Small intestine (tissue), 7 donors: ENCODE measurements at regions not wholly inside any gene's neighbourhood (a gene's known extent, or its start where the extent isn't known, plus 50 kb on each side); places are given as distances from the start of the nearest gene placed in this dataset.

Experiments
- DNase-seq, 2 donors: peaks; one replicate each; pipeline versions ENCODE4 v3.0.0 to v3.0.0-alpha.2; 2013
- FAIRE-seq: peaks from 2 replicates; lab custom pipeline; 2012; peaks lifted over from hg19 to GRCh38; lab: Jason Lieb, UNC
- H3K27ac ChIP-seq, 3 donors: one replicate each; pipeline ENCODE4 v1.5.1; 2013; ENCODE audit warnings: low read length in 2 of 3, mild to moderate bottlenecking in 2 of 3, control low read depth in 1 of 3, inconsistent platforms in 1 of 3, low read depth in 1 of 3, moderate library complexity in 1 of 3
- H3K27me3 ChIP-seq, 3 donors: one replicate each; pipeline ENCODE4 v1.6.1; 2013; ENCODE audit warnings: low read length in 3 of 3, inconsistent platforms in 1 of 3; ENCODE audit not compliant: control insufficient read depth in 3 of 3, insufficient read depth in 3 of 3
- H3K36me3 ChIP-seq, 3 donors: one replicate each; pipeline ENCODE4 v1.6.1; 2013; ENCODE audit warnings: low read length in 3 of 3, inconsistent platforms in 1 of 3, low read depth in 1 of 3, mild to moderate bottlenecking in 1 of 3, moderate library complexity in 1 of 3; ENCODE audit not compliant: control insufficient read depth in 3 of 3, insufficient read depth in 2 of 3
- H3K4me1 ChIP-seq, 3 donors: one replicate each; pipeline ENCODE4 v1.6.1; 2013; ENCODE audit warnings: low read length in 2 of 3, inconsistent platforms in 1 of 3, low read depth in 1 of 3, mild to moderate bottlenecking in 1 of 3, moderate library complexity in 1 of 3; ENCODE audit not compliant: control insufficient read depth in 3 of 3, insufficient read depth in 2 of 3
- H3K4me3 ChIP-seq, 3 donors: one replicate each; pipeline ENCODE4 v1.5.1; 2013; ENCODE audit warnings: low read length in 3 of 3, control low read depth in 1 of 3, inconsistent platforms in 1 of 3, low read depth in 1 of 3, mild to moderate bottlenecking in 1 of 3, moderate library complexity in 1 of 3
- H3K9me3 ChIP-seq, 2 donors: one replicate each; pipeline ENCODE4 v1.6.1; 2013; ENCODE audit warnings: low read depth in 1 of 2, low read length in 1 of 2; ENCODE audit not compliant: control insufficient read depth in 2 of 2, insufficient read depth in 1 of 2
- WGBS, 3 donors: extraction: QIAGEN DNeasy Blood & Tissue Kit; methylation state at CpG; one replicate each; pipeline ENCODE4 v1.1.7; 2013; 5-methylcytosine and 5-hydroxymethylcytosine counted together
- donor health status: healthy with polysubstance abuse.
- donor health status: control.
- donor health status: control.
- donor health status: Bipolar disorder and iron deficiency.
- donor health status: healthy.

DNA sequence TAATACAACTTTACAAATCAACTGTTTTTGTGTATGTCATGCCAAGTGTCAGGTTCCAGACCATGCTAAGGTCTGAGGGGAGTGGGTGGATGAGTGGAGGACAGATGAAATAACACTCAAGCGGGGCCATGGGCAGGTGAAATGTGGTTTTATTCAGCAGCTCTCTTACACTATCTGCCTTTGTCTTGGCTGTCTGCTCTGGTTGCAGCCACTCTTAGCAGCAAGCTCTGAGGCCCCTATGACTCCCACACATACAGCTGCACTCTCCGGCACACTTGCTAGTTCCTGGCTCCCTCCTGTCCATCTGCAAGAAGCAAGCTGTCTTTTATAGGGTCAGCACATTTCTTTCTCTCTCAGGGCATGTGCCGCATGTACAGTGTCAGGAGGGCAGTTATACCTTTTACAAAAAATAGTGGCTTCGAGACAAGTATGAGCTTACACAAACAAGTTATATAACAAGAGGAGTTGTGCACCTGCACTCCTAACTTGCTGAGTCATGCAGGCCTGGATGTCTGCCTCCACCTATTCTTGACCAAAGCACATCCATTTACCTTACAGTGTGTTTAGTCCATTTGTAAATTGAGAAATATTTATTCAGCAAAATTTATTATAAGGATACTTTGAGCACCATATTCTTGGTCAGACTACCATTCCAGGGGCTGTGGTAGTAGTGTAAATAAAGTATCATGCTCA is 683.7 kb upstream of the CBLB start:
- H3K4me1 ChIP-seq, result no peaks in the 10 kb centered on the region
- 90 to 95% (median 94%) methylated on average over 4 of the region's 4 CpGs for WGBS, 3 donors
- no peak overlapping the region for H3K4me3 ChIP-seq
- no peaks in the 10 kb centered on the region for H3K27me3 ChIP-seq
- peaks cover 0 to 3% of the 10 kb centered on the region in 2 donors for H3K9me3 ChIP-seq
- no peaks in the 10 kb centered on the region for H3K36me3 ChIP-seq
- FAIRE-seq (no peak), DNase-seq (no peak)
- no peak overlapping the region for H3K27ac ChIP-seq

DNA sequence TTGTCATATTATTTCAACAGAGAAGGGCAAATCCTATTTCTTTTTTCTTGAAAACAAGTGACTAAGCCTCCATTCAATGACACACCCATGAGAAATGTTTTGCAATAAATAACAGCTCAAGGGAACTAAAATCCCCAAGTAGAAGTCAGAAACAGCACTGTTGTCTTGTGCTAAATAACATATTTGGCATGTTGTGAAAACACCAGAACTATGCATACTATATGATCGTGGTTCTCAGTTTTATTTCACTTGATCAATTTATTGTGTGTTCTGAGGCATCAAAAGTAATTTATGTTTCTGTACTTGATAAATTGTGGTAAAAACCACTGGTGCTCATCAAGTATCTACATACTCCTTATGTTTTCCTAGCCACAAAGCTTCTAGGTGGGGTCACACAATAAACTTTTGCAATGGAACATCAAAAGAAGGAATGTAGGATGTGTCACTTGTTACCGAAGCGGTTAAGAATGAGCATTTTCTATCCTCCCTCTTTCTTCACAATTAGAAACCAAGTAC is 691.7 kb upstream of the CBLB start:
- Histone ChIP-seq H3K27me3 (no peaks in the 10 kb centered on the region), H3K9me3 (no peaks in the 10 kb centered on the region), H3K27ac (no peak overlapping the region), H3K4me3 (no peak overlapping the region), H3K36me3 (no peaks in the 10 kb centered on the region), H3K4me1 (no peaks in the 10 kb centered on the region)
- 81 to 87% (median 84%) methylated on average over 3 of the region's 3 CpGs for WGBS, 3 donors
- FAIRE-seq (no peak), DNase-seq (no peak)

DNA sequence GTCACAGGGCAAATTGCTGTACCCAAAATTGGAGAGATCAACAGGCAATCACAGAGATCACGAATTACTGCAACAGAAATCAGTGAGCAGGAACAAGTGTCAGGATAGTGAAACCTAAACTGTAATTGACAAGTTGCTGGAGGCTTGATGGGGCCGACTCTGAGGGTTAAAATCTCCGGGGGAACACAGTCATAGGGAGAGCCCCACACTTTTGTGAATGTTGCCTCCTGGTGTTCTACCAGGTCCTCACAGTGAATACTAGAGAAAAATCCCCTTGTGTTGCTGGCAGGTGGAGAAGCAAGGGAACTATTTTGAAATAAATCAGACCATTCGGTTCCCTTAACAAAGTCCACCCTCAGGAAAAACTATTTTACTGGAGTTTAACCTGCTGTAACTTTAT is 697.5 kb upstream of the CBLB start:
- H3K27ac ChIP-seq, result no peak overlapping the region
- DNase-seq (no peak), FAIRE-seq (no peak)
- no peaks in the 10 kb centered on the region for H3K4me1 ChIP-seq
- WGBS, 3 donors, result 26 to 49% (median 26%) methylated on average over 4 of the region's 4 CpGs
- no peaks in the 10 kb centered on the region for H3K27me3 ChIP-seq
- H3K4me3 ChIP-seq, result no peak overlapping the region
- no peaks in the 10 kb centered on the region for H3K9me3 ChIP-seq
- no peaks in the 10 kb centered on the region for H3K36me3 ChIP-seq

DNA sequence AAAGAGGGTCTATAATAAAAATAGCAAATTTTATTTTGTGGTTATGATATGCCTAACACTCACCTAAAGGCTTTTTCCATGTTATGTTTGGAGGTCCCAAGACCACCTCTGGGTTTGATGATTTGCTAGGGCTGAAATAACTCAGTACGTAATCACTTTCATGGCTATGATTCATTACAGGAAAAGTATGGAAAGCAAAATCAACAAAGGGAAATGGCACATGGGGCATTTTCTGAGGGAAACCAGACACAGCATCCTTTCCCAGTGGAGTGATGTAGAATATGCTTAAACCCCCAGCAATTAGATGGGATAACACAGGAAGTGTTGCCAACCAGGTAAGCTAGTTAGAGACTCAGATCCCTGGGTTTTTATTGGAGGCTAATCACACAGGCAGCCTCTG is 701.6 kb upstream of the CBLB start:
- Histone ChIP-seq H3K27me3 (no peaks in the 10 kb centered on the region), H3K9me3 (no peaks in the 10 kb centered on the region), H3K27ac (no peak overlapping the region), H3K4me3 (no peak overlapping the region), H3K36me3 (no peaks in the 10 kb centered on the region), H3K4me1 (no peaks in the 10 kb centered on the region)
- WGBS, 3 donors, result 80 to 94% (median 81%) methylated on average over 1 of the region's 1 CpG
- FAIRE-seq (no peak), DNase-seq (no peak)

DNA sequence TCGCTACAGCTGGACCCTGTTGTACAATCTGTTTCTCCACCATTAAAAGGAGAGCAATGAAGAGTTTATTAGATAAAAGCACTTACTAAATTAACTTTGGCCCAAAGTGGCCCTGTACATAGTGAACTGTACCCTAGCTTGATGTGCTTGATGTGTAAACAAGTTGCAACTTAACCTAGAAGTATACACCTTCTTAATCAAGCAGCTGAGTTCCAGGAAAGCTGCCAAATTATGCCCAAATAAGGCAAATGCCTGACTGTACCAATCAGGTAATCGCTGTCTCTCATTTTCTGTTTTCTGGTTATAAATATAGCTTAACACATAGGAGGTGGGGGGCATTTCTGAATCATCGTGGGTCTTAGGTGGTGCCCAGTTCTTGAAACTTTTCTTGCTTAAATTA is 704.8 kb upstream of the CBLB start:
- DNase-seq, result no peak
- Histone ChIP-seq H3K36me3 (no peaks in the 10 kb centered on the region), H3K4me1 (no peaks in the 10 kb centered on the region), H3K27ac (no peak overlapping the region), H3K9me3 (no peaks in the 10 kb centered on the region), H3K27me3 (no peaks in the 10 kb centered on the region), H3K4me3 (no peak overlapping the region)
- WGBS, 3 donors, result 69 to 80% (median 72%) methylated on average over 3 of the region's 3 CpGs
- FAIRE-seq, result no peak

DNA sequence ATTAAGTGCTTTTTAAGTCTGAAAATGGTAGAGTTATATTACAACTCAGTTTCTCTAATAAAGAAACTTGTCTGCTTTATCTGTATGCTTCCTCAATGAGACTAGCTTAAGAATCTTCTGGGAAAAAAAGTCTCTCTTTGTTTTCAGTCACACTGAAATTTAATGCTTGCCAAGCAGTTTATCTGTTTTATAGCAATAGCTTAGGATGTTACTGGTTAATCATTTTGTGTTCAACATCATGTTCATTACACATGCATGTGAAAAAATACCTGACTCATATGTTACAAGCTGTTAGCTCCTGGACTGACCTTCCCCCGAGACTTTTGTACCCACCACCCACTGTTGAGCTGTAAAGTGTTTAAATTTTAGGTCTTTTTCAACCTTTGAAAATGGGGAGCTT is 706.2 kb upstream of the CBLB start:
- Histone ChIP-seq H3K4me1 (no peaks in the 10 kb centered on the region), H3K27ac (no peak overlapping the region), H3K4me3 (no peak overlapping the region), H3K9me3 (no peaks in the 10 kb centered on the region), H3K36me3 (no peaks in the 10 kb centered on the region), H3K27me3 (no peaks in the 10 kb centered on the region)
- FAIRE-seq (no peak), DNase-seq (no peak)
- WGBS, 3 donors, result 55 to 77% (median 56%) methylated on average over 1 of the region's 1 CpG

DNA sequence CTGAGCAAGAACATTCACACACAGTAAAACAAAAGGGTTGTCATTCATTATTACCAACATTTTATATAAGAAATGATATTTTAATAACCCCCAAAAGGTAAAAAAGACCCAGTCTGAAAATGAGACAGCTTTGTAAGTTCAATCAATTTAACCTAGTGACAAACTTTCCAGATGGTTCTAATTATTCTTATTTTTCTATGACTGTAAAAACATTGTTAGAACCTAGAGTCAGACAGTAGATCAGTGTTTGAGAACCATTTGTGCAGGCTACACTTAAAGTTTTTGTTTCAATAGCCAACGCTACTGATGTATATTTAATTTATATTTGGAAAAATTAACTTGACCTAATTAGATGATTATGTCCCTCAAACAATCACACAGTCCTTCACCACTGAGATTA is 708.4 kb upstream of the CBLB start:
- H3K9me3 ChIP-seq, result no peaks in the 10 kb centered on the region
- H3K4me1 ChIP-seq, result no peaks in the 10 kb centered on the region
- FAIRE-seq, result no peak
- H3K27ac ChIP-seq, result no peak overlapping the region
- no peak for DNase-seq
- WGBS, 3 donors, result 81 to 95% (median 94%) methylated on average over 1 of the region's 1 CpG
- H3K4me3 ChIP-seq, result no peak overlapping the region
- no peaks in the 10 kb centered on the region for H3K36me3 ChIP-seq
- no peaks in the 10 kb centered on the region for H3K27me3 ChIP-seq

DNA sequence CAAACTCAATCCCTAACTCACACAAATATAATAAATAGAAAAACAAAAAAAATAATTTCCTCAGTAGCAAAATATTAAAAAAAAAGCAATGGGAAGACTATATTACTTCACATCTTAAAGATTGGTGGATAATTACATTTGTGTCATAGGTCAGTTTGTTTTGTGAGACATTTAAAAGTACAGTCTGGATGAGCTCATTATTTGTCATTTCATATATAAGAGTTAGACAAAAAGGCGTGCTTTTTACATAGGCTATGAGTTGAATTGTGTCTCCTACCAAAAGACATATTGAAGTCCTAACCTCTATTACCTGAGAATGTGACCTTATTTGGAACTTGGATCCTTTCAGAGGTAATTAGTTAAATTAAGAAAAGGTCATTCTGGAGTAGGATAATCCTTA is 710.1 kb upstream of the CBLB start:
- 41 to 85% (median 83%) methylated on average over 1 of the region's 1 CpG for WGBS, 3 donors
- no peak overlapping the region for H3K4me3 ChIP-seq
- H3K27me3 ChIP-seq, result no peaks in the 10 kb centered on the region
- FAIRE-seq (no peak), DNase-seq (no peak)
- no peaks in the 10 kb centered on the region for H3K9me3 ChIP-seq
- no peaks in the 10 kb centered on the region for H3K4me1 ChIP-seq
- H3K36me3 ChIP-seq, result no peaks in the 10 kb centered on the region
- H3K27ac ChIP-seq, result no peak overlapping the region

DNA sequence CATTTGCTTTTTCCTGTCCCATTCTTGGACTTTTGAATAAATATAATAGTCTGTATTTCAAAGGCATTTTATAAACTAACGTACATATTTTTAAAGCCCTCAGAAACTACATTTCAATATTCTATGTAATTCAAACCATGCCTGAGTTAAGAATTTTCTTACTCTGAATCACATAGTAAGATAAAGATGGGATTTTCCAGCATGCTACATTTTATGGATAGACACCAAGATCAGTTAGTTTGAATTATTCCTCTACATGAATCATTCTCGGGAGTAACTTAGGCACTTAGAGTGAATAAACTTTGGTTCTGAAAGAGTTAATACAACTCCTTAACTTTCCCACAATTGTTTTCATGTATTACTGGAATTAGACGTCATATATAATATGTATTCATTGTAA is 713.3 kb upstream of the CBLB start:
- Histone ChIP-seq H3K27me3 (no peaks in the 10 kb centered on the region), H3K36me3 (no peaks in the 10 kb centered on the region), H3K27ac (no peak overlapping the region), H3K4me1 (no peaks in the 10 kb centered on the region), H3K4me3 (no peak overlapping the region), H3K9me3 (no peaks in the 10 kb centered on the region)
- no peak for DNase-seq
- 66 to 75% (median 68%) methylated on average over 3 of the region's 3 CpGs for WGBS, 3 donors
- FAIRE-seq, result no peak
